Pancreas (tissue), 10 donors: ENCODE measurements at regions not wholly inside any gene's neighbourhood (a gene's known extent, or its start where the extent isn't known, plus 50 kb on each side); places are given as distances from the start of the nearest gene placed in this dataset.

Source experiments
- ATAC-seq, 4 donors: fragments of 200-7000 bp; cut with Tn5 transposase; one replicate each; pipeline versions ENCODE4 v1.8.0 to v1.9.1; 2020; ENCODE audit warnings: mild to moderate bottlenecking in 4 of 4, moderate library complexity in 4 of 4
- DNase-seq, 6 donors: peaks; one replicate each; pipeline ENCODE4 v3.0.0-alpha.2; 2020
- FAIRE-seq: peaks from 2 replicates; lab custom pipeline; 2012; peaks lifted over from hg19 to GRCh38; lab: Jason Lieb, UNC
- H3K27ac ChIP-seq, 4 donors: fragments of 200-600 bp; sonication (generic); 1 replicate in 3 of 4; 2 replicates in 1 of 4; pipeline versions ENCODE4 v1.5.0 to v1.8.0; 2020
- H3K27me3 ChIP-seq, 4 donors: fragments of 200-600 bp; one replicate each; pipeline ENCODE4 v1.8.0; 2021
- H3K36me3 ChIP-seq, 3 donors: fragments of 200-600 bp; sonication (generic) in 1 of 3; one replicate each; pipeline versions ENCODE4 v1.5.0 to v1.8.0; 2020 to 2021
- H3K4me1 ChIP-seq, 3 donors: fragments of 200-600 bp; one replicate each; pipeline ENCODE4 v1.8.0; 2021
- H3K4me3 ChIP-seq, 4 donors: fragments of 200-600 bp; sonication (generic) in 2 of 4; one replicate each; pipeline versions ENCODE4 v1.5.0 to v1.8.0; 2020 to 2021
- H3K9me3 ChIP-seq, 4 donors: fragments of 200-600 bp; one replicate each; pipeline ENCODE4 v1.8.0; 2021
- WGBS, 2 donors: extraction: QIAGEN DNeasy Blood & Tissue Kit; methylation state at CpG; one replicate each; pipeline ENCODE4 v1.1.7; 2013; 5-methylcytosine and 5-hydroxymethylcytosine counted together
- intact Hi-C, 3 donors: fragments of 100-400 bp; cut with DNase I; formaldehyde crosslinking; loops; one replicate each; pipeline versions ENCODE4 v1.11.1 to v1.14.2; 2022
- TF ChIP-seq, protein P1 (sequence below), 4 donors: fragments of 200-600 bp; sonication (generic) in 3 of 4; IDR thresholded peaks; one replicate each; pipeline versions ENCODE4 v1.5.0 to v1.8.0; 2021; ENCODE audit warnings: antibody characterized with exemption in 4 of 4
- donor health status: healthy with polysubstance abuse.
- donor health status: DM: no; HTN: no; CAD: no; lungs with moderate emphysema.
- donor health status: DM: no; HTN: no; CAD: no.
- donor health status: control.
- donor health status: control.
- donor health status: Bipolar disorder and iron deficiency.
- donor health status: DM: yes; HTN: yes; CAD: no.
- donor health status: DM: no; HTN: no; CAD: no.
- donor health status: DM: no; HTN: no; CAD: no.
- donor health status: DM: yes; HTN: yes; CAD: no.

DNA sequence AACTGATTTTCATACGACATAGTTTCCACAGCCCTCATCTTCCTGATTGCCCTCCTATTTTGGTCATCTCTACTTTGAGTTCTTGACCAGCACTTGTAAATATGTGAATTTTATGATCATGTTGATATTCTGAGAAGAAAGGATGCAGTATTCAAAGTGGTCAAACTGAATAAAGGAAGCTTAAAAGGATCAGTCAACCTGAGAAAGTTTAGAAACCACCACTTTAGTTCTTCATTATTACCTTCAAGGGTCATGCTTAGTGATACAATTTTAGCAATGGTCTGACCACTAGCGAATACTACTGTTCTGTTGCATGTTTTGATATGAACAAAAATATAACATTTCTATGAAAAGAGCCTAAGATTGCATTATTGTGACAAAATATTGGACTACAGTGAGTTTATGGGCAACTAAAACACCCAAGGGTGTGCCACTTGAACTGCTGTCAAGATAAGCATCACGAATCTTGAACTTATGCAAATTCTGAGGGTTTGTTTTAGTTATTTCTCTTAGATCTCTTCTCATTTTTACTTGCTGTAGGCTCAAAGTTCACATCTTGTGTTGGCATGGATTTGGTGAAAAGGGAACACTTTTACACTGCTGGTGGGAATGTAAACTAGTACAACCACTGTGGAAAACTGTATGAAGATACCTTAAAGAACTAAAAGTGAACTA is 247.7 kb downstream of the IPMK start:
- Histone ChIP-seq H3K36me3 (no peaks in the 10 kb centered on the region), H3K27ac (no peak overlapping the region), H3K4me1 (no peaks in the 10 kb centered on the region), H3K9me3 (no peaks in the 10 kb centered on the region), H3K4me3 (no peak overlapping the region), H3K27me3 (no peaks in the 10 kb centered on the region)
- TF ChIP-seq, protein P1, sequence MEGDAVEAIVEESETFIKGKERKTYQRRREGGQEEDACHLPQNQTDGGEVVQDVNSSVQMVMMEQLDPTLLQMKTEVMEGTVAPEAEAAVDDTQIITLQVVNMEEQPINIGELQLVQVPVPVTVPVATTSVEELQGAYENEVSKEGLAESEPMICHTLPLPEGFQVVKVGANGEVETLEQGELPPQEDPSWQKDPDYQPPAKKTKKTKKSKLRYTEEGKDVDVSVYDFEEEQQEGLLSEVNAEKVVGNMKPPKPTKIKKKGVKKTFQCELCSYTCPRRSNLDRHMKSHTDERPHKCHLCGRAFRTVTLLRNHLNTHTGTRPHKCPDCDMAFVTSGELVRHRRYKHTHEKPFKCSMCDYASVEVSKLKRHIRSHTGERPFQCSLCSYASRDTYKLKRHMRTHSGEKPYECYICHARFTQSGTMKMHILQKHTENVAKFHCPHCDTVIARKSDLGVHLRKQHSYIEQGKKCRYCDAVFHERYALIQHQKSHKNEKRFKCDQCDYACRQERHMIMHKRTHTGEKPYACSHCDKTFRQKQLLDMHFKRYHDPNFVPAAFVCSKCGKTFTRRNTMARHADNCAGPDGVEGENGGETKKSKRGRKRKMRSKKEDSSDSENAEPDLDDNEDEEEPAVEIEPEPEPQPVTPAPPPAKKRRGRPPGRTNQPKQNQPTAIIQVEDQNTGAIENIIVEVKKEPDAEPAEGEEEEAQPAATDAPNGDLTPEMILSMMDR (IDR thresholded peaks at IDR 0.05) = no peak
- FAIRE-seq (no peak), DNase-seq (no peak), ATAC-seq (no peak)
- WGBS, 2 donors = 59 to 63% methylated on average over 3 of the region's 3 CpGs
- intact Hi-C loops = no loop called here

DNA sequence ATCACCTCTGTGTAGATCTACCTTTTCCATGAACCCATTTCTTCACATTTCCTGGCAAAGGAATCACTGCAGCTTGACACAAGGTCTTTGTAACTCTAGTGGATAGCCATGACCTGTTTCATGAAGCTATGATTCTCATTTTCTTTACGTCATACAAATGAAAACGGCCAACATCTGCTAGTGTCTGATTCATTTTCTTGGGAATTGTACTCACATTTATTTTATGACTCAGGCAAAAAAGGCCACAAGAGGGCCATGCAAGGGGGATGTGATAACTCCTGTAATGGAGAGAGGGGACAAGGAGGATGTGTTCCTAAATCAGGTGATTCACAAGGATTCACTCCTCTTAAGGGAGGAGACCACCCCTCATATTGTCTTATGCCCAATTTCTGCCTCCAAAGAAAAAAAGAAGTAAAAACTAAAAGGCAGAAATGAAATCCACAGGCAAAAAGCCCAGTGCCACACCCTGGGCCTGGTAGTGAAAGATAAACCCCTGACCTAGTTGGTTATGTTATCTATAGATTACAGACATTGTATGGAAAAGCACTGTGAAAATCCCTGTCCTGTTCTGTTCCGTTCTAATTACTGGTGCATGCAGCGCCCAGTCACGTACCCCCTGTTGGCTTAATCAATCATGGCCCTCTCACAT is 249.9 kb downstream of the IPMK start:
- DNase-seq (no peak), ATAC-seq (no peak), FAIRE-seq (no peak)
- TF ChIP-seq, protein P1 (IDR thresholded peaks at IDR 0.05) = no peak
- no peak overlapping the region for H3K27ac ChIP-seq
- H3K36me3 ChIP-seq = no peaks in the 10 kb centered on the region
- WGBS, 2 donors = 73 to 78% methylated on average over 5 of the region's 5 CpGs
- H3K9me3 ChIP-seq = no peaks in the 10 kb centered on the region
- intact Hi-C loops = no loop called here
- no peaks in the 10 kb centered on the region for H3K27me3 ChIP-seq
- H3K4me1 ChIP-seq = no peaks in the 10 kb centered on the region
- H3K4me3 ChIP-seq = no peak overlapping the region

DNA sequence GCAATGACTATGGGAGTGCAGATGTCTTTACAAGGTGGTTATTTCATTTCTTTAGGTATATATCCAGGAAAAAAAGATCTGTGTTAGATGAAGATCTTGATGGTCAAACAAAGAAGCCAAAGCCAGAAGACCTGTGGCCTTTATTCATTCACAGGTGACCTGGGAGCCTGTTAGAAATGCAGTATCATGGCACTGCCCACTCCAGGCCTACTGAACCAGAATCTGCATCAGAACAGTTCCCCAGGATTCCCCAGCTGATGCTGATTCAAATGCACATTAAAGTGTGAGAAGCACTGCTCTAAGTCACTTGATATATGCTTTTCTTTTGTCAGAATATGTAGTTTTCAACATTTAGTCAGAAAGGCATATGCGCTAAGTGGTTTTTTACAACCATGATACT is 251.1 kb downstream of the IPMK start:
- Histone ChIP-seq H3K4me3 (no peak overlapping the region), H3K9me3 (no peaks in the 10 kb centered on the region), H3K36me3 (no peaks in the 10 kb centered on the region), H3K4me1 (no peaks in the 10 kb centered on the region), H3K27ac (no peak overlapping the region), H3K27me3 (no peaks in the 10 kb centered on the region)
- intact Hi-C loops = no loop called here
- no peak for DNase-seq
- TF ChIP-seq, protein P1 (IDR thresholded peaks at IDR 0.05) = no peak
- FAIRE-seq = no peak
- no peak for ATAC-seq
- 96 to 100% methylated on average over 1 of the region's 1 CpG for WGBS, 2 donors

DNA sequence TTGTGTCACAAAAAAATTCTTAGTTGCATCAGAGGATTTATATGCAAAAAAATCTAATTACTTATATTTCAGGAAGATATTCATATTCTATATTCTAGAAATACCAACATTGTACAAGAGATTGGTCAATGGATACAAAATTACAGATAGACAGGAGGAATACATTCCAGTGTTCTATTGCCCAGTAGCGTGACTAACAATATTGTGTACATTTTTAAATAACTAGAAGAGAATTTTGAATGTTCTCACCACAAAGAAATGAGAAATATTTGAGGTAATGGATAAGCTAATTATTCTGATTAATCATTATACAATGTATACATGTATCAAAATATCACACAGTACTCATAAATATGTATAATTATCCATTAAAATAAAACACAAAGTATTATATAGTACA is 253.3 kb downstream of the IPMK start:
- intact Hi-C loops = no loop called here
- TF ChIP-seq, protein P1 (IDR thresholded peaks at IDR 0.05) = no peak
- H3K9me3 ChIP-seq = no peaks in the 10 kb centered on the region
- H3K4me1 ChIP-seq = no peaks in the 10 kb centered on the region
- H3K36me3 ChIP-seq = no peaks in the 10 kb centered on the region
- FAIRE-seq (peak; percentile 47), DNase-seq (no peak), ATAC-seq (no peak)
- no peaks in the 10 kb centered on the region for H3K27me3 ChIP-seq
- 47 to 50% methylated on average over 1 of the region's 1 CpG for WGBS, 2 donors
- H3K27ac ChIP-seq = no peak overlapping the region
- H3K4me3 ChIP-seq = no peak overlapping the region

DNA sequence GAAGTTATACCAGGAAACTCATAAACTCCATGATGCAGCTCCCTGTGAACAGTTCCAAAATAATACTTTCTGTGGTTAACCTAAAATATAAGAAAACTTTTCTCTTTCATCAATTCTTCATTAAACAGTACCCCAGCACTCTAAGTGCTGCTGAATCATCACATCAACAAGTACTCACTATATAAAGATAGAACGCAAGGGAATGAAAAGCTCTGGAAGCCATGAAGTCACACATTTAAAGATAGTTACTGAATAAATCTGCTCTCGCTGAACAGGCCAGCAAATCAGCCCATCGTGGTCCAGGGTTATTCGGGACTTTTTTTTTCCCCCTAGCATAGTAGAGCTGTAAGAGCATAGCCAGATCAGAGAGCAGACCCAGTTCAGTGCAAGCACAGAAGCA is 254.3 kb downstream of the IPMK start:
- Histone ChIP-seq H3K4me1 (no peaks in the 10 kb centered on the region), H3K27ac (no peak overlapping the region), H3K36me3 (no peaks in the 10 kb centered on the region), H3K4me3 (no peak overlapping the region), H3K9me3 (no peaks in the 10 kb centered on the region), H3K27me3 (no peaks in the 10 kb centered on the region)
- FAIRE-seq (no peak), DNase-seq (no peak), ATAC-seq (no peak)
- intact Hi-C loops = no loop called here
- TF ChIP-seq, protein P1 (IDR thresholded peaks at IDR 0.05) = no peak
- WGBS, 2 donors = 70 to 83% methylated on average over 4 of the region's 4 CpGs
